ENCODE measurements at regions not wholly inside any gene's neighbourhood (a gene's known extent, or its start where the extent isn't known, plus 50 kb on each side); places are given as distances from the start of the nearest gene placed in this dataset.

- no peak for DNase-seq (ENCODE audit: low read depth in 3 of 3)
These were observed 233.9 kb downstream of the RAB28 start for GRCh38 chr4:13250263-13250662.

- DNase-seq (ENCODE audit: low read depth in 3 of 3) = no peak
These were observed 235.4 kb downstream of the RAB28 start for GRCh38 chr4:13248621-13249298.

GRCh38 chr4:13246107-13246506 lies 238.0 kb downstream of the RAB28 start:
- no peak for DNase-seq (ENCODE audit: low read depth in 3 of 3)

- no peak for DNase-seq (ENCODE audit: low read depth in 3 of 3)
These were observed 239.7 kb downstream of the RAB28 start for GRCh38 chr4:13244444-13244843.

GRCh38 chr4:13243152-13243551 lies 241.0 kb downstream of the RAB28 start:
- no peak for DNase-seq (ENCODE audit: low read depth in 3 of 3)

- no peak for DNase-seq (ENCODE audit: low read depth in 3 of 3)
These were observed 244.1 kb downstream of the RAB28 start for GRCh38 chr4:13240066-13240465.

GRCh38 chr4:13238936-13239335 lies 245.2 kb downstream of the RAB28 start:
- no peak for DNase-seq (ENCODE audit: low read depth in 3 of 3)

- DNase-seq (ENCODE audit: low read depth in 3 of 3) = no peak
These were observed 247.7 kb downstream of the RAB28 start for GRCh38 chr4:13236485-13236884.

- no peak for DNase-seq (ENCODE audit: low read depth in 3 of 3)
These were observed 250.4 kb downstream of the RAB28 start for GRCh38 chr4:13233755-13234154.

- no peak for DNase-seq (ENCODE audit: low read depth in 3 of 3)
These were observed 264.2 kb downstream of the RAB28 start for GRCh38 chr4:13219971-13220370.

- no peak for DNase-seq (ENCODE audit: low read depth in 3 of 3)
These were observed 265.7 kb downstream of the RAB28 start for GRCh38 chr4:13218326-13218958.

- DNase-seq (ENCODE audit: low read depth in 3 of 3) = no peak
These were observed 268.6 kb downstream of the RAB28 start for GRCh38 chr4:13215560-13215959.

GRCh38 chr4:13212936-13213335 lies 271.2 kb downstream of the RAB28 start:
- no peak for DNase-seq (ENCODE audit: low read depth in 3 of 3)

GRCh38 chr4:13209600-13209999 lies 274.5 kb downstream of the RAB28 start:
- no peak for DNase-seq (ENCODE audit: low read depth in 3 of 3)

- no peak for DNase-seq (ENCODE audit: low read depth in 3 of 3)
These were observed 275.5 kb downstream of the RAB28 start for GRCh38 chr4:13208558-13209193.

GRCh38 chr4:13207226-13207625 lies 276.9 kb downstream of the RAB28 start:
- DNase-seq (ENCODE audit: low read depth in 3 of 3) = no peak

- no peak for DNase-seq (ENCODE audit: low read depth in 3 of 3)
These were observed 281.0 kb downstream of the RAB28 start for GRCh38 chr4:13203101-13203500.

- no peak for DNase-seq (ENCODE audit: low read depth in 3 of 3)
These were observed 281.4 kb downstream of the RAB28 start for GRCh38 chr4:13202701-13203100.

GRCh38 chr4:13201241-13201640 lies 282.9 kb downstream of the RAB28 start:
- DNase-seq (ENCODE audit: low read depth in 3 of 3) = no peak

GRCh38 chr4:13196721-13197120 lies 287.4 kb downstream of the RAB28 start:
- DNase-seq (ENCODE audit: low read depth in 3 of 3) = no peak

- no peak for DNase-seq (ENCODE audit: low read depth in 3 of 3)
These were observed 290.5 kb downstream of the RAB28 start for GRCh38 chr4:13193662-13194061.

- DNase-seq (ENCODE audit: low read depth in 3 of 3) = no peak
These were observed 293.9 kb downstream of the RAB28 start for GRCh38 chr4:13190093-13190721.

- no peak for DNase-seq (ENCODE audit: low read depth in 3 of 3)
These were observed 299.9 kb downstream of the RAB28 start for GRCh38 chr4:13184199-13184598.

Data from stimulated activated CD4-positive, alpha-beta T cell treated with anti-CD3 and anti-CD28 coated beads, TNF-alpha, amount 100 ng/mL, for 48 hours (primary cell).